Neural cell (in vitro differentiated cells): ENCODE measurements at regions not wholly inside any gene's neighbourhood (a gene's known extent, or its start where the extent isn't known, plus 50 kb on each side); places are given as distances from the start of the nearest gene placed in this dataset.

Experiments used
- H2AFZ ChIP-seq: fragments of 200-600, 300-800 bp; sonication (generic), shearing (Covaris generic); 2 replicates; pipeline ENCODE4 v1.6.0; 2014; ENCODE audit warnings: low read depth, mild to moderate bottlenecking, antibody characterized with exemption, low read length, moderate library complexity
- H3F3A ChIP-seq: fragments of 200-600 bp; shearing (Covaris generic); 2 replicates; pipeline ENCODE4 v1.6.1; 2016; ENCODE audit warnings: mild to moderate bottlenecking, moderate library complexity, mixed read lengths, antibody characterized with exemption, low read length; ENCODE audit not compliant: insufficient read depth, poor library complexity, severe bottlenecking
- H3K27ac ChIP-seq: fragments of 200-600, 300-800 bp; sonication (generic), shearing (Covaris generic); 2 replicates; pipeline ENCODE4 v1.5.1; 2014; ENCODE audit warnings: mild to moderate bottlenecking, low read length, moderate library complexity
- H3K27me3 ChIP-seq: fragments of 300-800, 200-600 bp; sonication (generic), shearing (Covaris generic); 2 replicates; pipeline ENCODE4 v1.6.0; 2014; ENCODE audit warnings: mild to moderate bottlenecking, low read depth, low read length, moderate library complexity; ENCODE audit not compliant: insufficient read depth
- H3K36me3 ChIP-seq: fragments of 300-800, 200-600 bp; sonication (generic), shearing (Covaris generic); 2 replicates; pipeline ENCODE4 v1.5.1; 2014; ENCODE audit warnings: mild to moderate bottlenecking, antibody characterized with exemption, low read length, moderate library complexity; ENCODE audit not compliant: insufficient read depth
- H3K4me2 ChIP-seq: fragments of 300-800, 200-600 bp; sonication (generic), shearing (Covaris generic); 2 replicates; pipeline ENCODE4 v1.6.0; 2014; ENCODE audit warnings: mild to moderate bottlenecking, low read length
- H3K4me3 ChIP-seq: fragments of 300-800, 200-600 bp; sonication (generic), shearing (Covaris generic); 2 replicates; pipeline ENCODE4 v1.5.1; 2014; ENCODE audit warnings: mild to moderate bottlenecking, low read length, moderate library complexity
- H3K79me2 ChIP-seq: fragments of 200-600 bp; shearing (Covaris generic); replicated peaks from 2 replicates; pipeline ENCODE4 v1.6.0; 2014; ENCODE audit warnings: mild to moderate bottlenecking, low read length, moderate library complexity; ENCODE audit not compliant: insufficient read depth
- H3K9ac ChIP-seq: fragments of 300-800, 200-600 bp; sonication (generic), shearing (Covaris generic); 2 replicates; pipeline ENCODE4 v1.6.1; 2016; ENCODE audit warnings: mild to moderate bottlenecking, low read length, mixed read lengths
- H3K9me2 ChIP-seq: fragments of 200-600 bp; shearing (Covaris generic); 2 replicates; pipeline ENCODE4 v1.6.1; 2016; ENCODE audit warnings: mild to moderate bottlenecking, low read length, mixed read lengths; ENCODE audit not compliant: insufficient read depth
- H3K9me3 ChIP-seq: fragments of 200-600, 300-800 bp; sonication (generic), shearing (Covaris generic); 2 replicates; pipeline ENCODE4 v1.6.1; 2016; ENCODE audit warnings: mild to moderate bottlenecking, mixed run types, low read length, moderate library complexity, mixed read lengths
- H4K20me1 ChIP-seq: fragments of 200-600 bp; shearing (Covaris generic); 2 replicates; pipeline ENCODE4 v1.6.1; 2016; ENCODE audit warnings: mild to moderate bottlenecking, mixed run types; ENCODE audit not compliant: insufficient read depth
- CTCF ChIP-seq: fragments of 450-650 bp; IDR thresholded peaks from 2 replicates; pipeline ENCODE4 v1.5.1; 2014; ENCODE audit warnings: antibody characterized with exemption, mild to moderate bottlenecking, moderate library complexity; ENCODE audit not compliant: poor library complexity, severe bottlenecking
- EP300 ChIP-seq: fragments of 450-650 bp; conservative IDR thresholded peaks from 2 replicates; pipeline ENCODE4 v1.6.1; 2014; ENCODE audit warnings: antibody characterized with exemption, mild to moderate bottlenecking, moderate library complexity; ENCODE audit not compliant: poor library complexity, severe bottlenecking
- EZH2 ChIP-seq: fragments of 200-600, 300-800 bp; shearing (Covaris generic), sonication (generic); IDR thresholded peaks from 2 replicates; pipeline ENCODE4 v1.6.1; 2014; ENCODE audit warnings: antibody characterized with exemption, low read length, borderline replicate concordance, mild to moderate bottlenecking; ENCODE audit not compliant: insufficient read depth, poor library complexity, severe bottlenecking
- MXI1 ChIP-seq: fragments of 450-650 bp; conservative IDR thresholded peaks from 2 replicates; pipeline ENCODE4 v1.6.1; 2014; ENCODE audit warnings: antibody characterized with exemption, mild to moderate bottlenecking; ENCODE audit not compliant: poor library complexity, severe bottlenecking
- POLR2AphosphoS5 ChIP-seq: IDR thresholded peaks from 2 replicates; pipeline ENCODE4 v1.6.1; 2012
- RAD21 ChIP-seq: fragments of 450-650 bp; conservative IDR thresholded peaks from 2 replicates; pipeline ENCODE4 v1.6.1; 2014; ENCODE audit warnings: antibody characterized with exemption, mild to moderate bottlenecking, moderate library complexity
- REST ChIP-seq: IDR thresholded peaks from 2 replicates; pipeline ENCODE4 v1.6.1; 2012; ENCODE audit warnings: borderline replicate concordance
- SMC3 ChIP-seq: fragments of 450-650 bp; conservative IDR thresholded peaks from 2 replicates; pipeline ENCODE4 v1.6.1; 2014; ENCODE audit warnings: antibody characterized with exemption, mild to moderate bottlenecking, moderate library complexity; ENCODE audit not compliant: poor library complexity
- TAF1 ChIP-seq: IDR thresholded peaks from 2 replicates; pipeline ENCODE4 v1.6.1; 2012; ENCODE audit warnings: low read depth

GRCh38 chr3:28739647-28740046 lies 391.0 kb upstream of the AZI2 start:
- H3K4me2 ChIP-seq: no peak overlapping the region
- no peaks in the 10 kb centered on the region for H3K79me2 ChIP-seq
- H3K9ac ChIP-seq: no peak overlapping the region
- H3K9me3 ChIP-seq: no peaks in the 10 kb centered on the region
- no peak overlapping the region for H3K4me3 ChIP-seq
- no peak overlapping the region for H2AFZ ChIP-seq
- no peaks in the 10 kb centered on the region for H4K20me1 ChIP-seq
- H3K27me3 ChIP-seq: no peaks in the 10 kb centered on the region
- no peaks in the 10 kb centered on the region for H3F3A ChIP-seq
- no peaks in the 10 kb centered on the region for H3K9me2 ChIP-seq
- H3K36me3 ChIP-seq: no peaks in the 10 kb centered on the region
- no peak for TF ChIP-seq SMC3
- TF ChIP-seq CTCF: no peak
- no peak for TF ChIP-seq RAD21
- TF ChIP-seq POLR2AphosphoS5: no peak
- TF ChIP-seq EZH2: no peak
- TF ChIP-seq TAF1: no peak
- H3K27ac ChIP-seq: no peak overlapping the region

GRCh38 chr3:28743271-28743670 lies 394.6 kb upstream of the AZI2 start:
- no peaks in the 10 kb centered on the region for H3K9me2 ChIP-seq
- no peak overlapping the region for H2AFZ ChIP-seq
- H4K20me1 ChIP-seq: no peaks in the 10 kb centered on the region
- no peak overlapping the region for H3K4me3 ChIP-seq
- no peaks in the 10 kb centered on the region for H3K27me3 ChIP-seq
- TF ChIP-seq TAF1 (no peak), REST (no peak), CTCF (no peak), MXI1 (no peak), EP300 (no peak), RAD21 (no peak), POLR2AphosphoS5 (no peak), EZH2 (no peak), SMC3 (no peak)
- H3F3A ChIP-seq: no peaks in the 10 kb centered on the region
- no peaks in the 10 kb centered on the region for H3K79me2 ChIP-seq
- no peaks in the 10 kb centered on the region for H3K36me3 ChIP-seq
- H3K9ac ChIP-seq: no peak overlapping the region
- H3K4me2 ChIP-seq: no peak overlapping the region
- no peaks in the 10 kb centered on the region for H3K9me3 ChIP-seq
- H3K27ac ChIP-seq: no peak overlapping the region
